Trophoblast cell (in vitro differentiated cells and primary cell): ENCODE measurements at regions not wholly inside any gene's neighbourhood (a gene's known extent, or its start where the extent isn't known, plus 50 kb on each side); places are given as distances from the start of the nearest gene placed in this dataset.

Source experiments
- DNase-seq, 2 donors: peaks; one replicate each; pipeline ENCODE4 v3.0.0-alpha.2; 2016
- H2AFZ ChIP-seq: 2 replicates; pipeline ENCODE4 v1.6.1; 2013; ENCODE audit warnings: low read length, moderate library complexity, mild to moderate bottlenecking; ENCODE audit not compliant: insufficient read depth, poor library complexity
- H2AK5ac ChIP-seq: 2 replicates; pipeline ENCODE4 v1.6.1; 2013; ENCODE audit warnings: mild to moderate bottlenecking, low read length
- H2BK120ac ChIP-seq: 2 replicates; pipeline ENCODE4 v1.6.1; 2013; ENCODE audit warnings: low read length, mild to moderate bottlenecking, moderate library complexity; ENCODE audit not compliant: insufficient read depth, poor library complexity
- H2BK12ac ChIP-seq: 2 replicates; pipeline ENCODE4 v1.6.1; 2013; ENCODE audit warnings: mild to moderate bottlenecking, low read length, moderate library complexity
- H2BK5ac ChIP-seq: 2 replicates; pipeline ENCODE4 v1.6.1; 2013; ENCODE audit warnings: low read length, low read depth, moderate library complexity, mild to moderate bottlenecking; ENCODE audit not compliant: poor library complexity
- H3K14ac ChIP-seq: 2 replicates; pipeline ENCODE4 v1.6.1; 2013; ENCODE audit warnings: mild to moderate bottlenecking, low read length
- H3K18ac ChIP-seq: 2 replicates; pipeline ENCODE4 v1.6.1; 2013; ENCODE audit warnings: mild to moderate bottlenecking, low read length
- H3K23ac ChIP-seq: 2 replicates; pipeline ENCODE4 v1.6.1; 2013; ENCODE audit warnings: low read length
- H3K27ac ChIP-seq: 2 replicates; pipeline ENCODE4 v1.5.1; 2013; ENCODE audit warnings: low read depth, mild to moderate bottlenecking, inconsistent platforms, low read length, moderate library complexity
- H3K27me3 ChIP-seq: 2 replicates; pipeline ENCODE4 v1.6.1; 2013; ENCODE audit warnings: inconsistent platforms, mild to moderate bottlenecking, low read length, moderate library complexity; ENCODE audit not compliant: insufficient read depth
- H3K36me3 ChIP-seq, 2 experiments: 1 replicate in 1 of 2; 2 replicates in 1 of 2; pipeline ENCODE4 v1.6.1; 2013; ENCODE audit warnings: low read length in 2 of 2, mild to moderate bottlenecking in 2 of 2, moderate library complexity in 1 of 2; ENCODE audit not compliant: insufficient read depth in 2 of 2, control insufficient read depth in 1 of 2
- H3K4ac ChIP-seq: 2 replicates; pipeline ENCODE4 v1.6.1; 2013; ENCODE audit warnings: low read depth, mild to moderate bottlenecking, low read length, moderate library complexity
- H3K4me1 ChIP-seq, 2 experiments: 1 replicate in 1 of 2; 2 replicates in 1 of 2; pipeline ENCODE4 v1.6.1; 2013; ENCODE audit warnings: low read length in 2 of 2, mild to moderate bottlenecking in 2 of 2, moderate library complexity in 1 of 2; ENCODE audit not compliant: insufficient read depth in 2 of 2, control insufficient read depth in 1 of 2
- H3K4me2 ChIP-seq: 2 replicates; pipeline ENCODE4 v1.6.1; 2013; ENCODE audit warnings: inconsistent platforms, mild to moderate bottlenecking, low read length, moderate library complexity
- H3K4me3 ChIP-seq: 2 replicates; pipeline ENCODE4 v1.5.1; 2013; ENCODE audit warnings: mild to moderate bottlenecking, low read depth, low read length, inconsistent platforms
- H3K79me1 ChIP-seq: one replicate; pipeline ENCODE4 v1.6.1; 2013; ENCODE audit warnings: low read length
- H3K79me2 ChIP-seq: 2 replicates; pipeline ENCODE4 v1.6.1; 2013; ENCODE audit warnings: low read length, mild to moderate bottlenecking; ENCODE audit not compliant: control insufficient read depth, insufficient read depth, poor library complexity
- H3K9ac ChIP-seq: 2 replicates; pipeline ENCODE4 v1.6.1; 2013; ENCODE audit warnings: mild to moderate bottlenecking, low read length
- H3K9me3 ChIP-seq: 2 replicates; pipeline ENCODE4 v1.6.1; 2013; ENCODE audit warnings: low read depth, mild to moderate bottlenecking, control low read depth, inconsistent platforms, low read length; ENCODE audit not compliant: insufficient read depth
- H4K12ac ChIP-seq: 2 replicates; pipeline ENCODE4 v1.6.1; 2013; ENCODE audit warnings: low read depth, mild to moderate bottlenecking, low read length, moderate library complexity
- H4K8ac ChIP-seq: 2 replicates; pipeline ENCODE4 v1.6.1; 2013; ENCODE audit warnings: low read depth, mild to moderate bottlenecking, low read length, moderate library complexity
- H4K91ac ChIP-seq: one replicate; pipeline ENCODE4 v1.6.1; 2013; ENCODE audit warnings: low read depth, mild to moderate bottlenecking, low read length, moderate library complexity
- WGBS: extraction: QIAGEN DNeasy Blood & Tissue Kit; methylation state at CpG from one replicate; pipeline ENCODE4 v1.1.7; 2013; ENCODE audit warnings: missing lambda C conversion rate; ENCODE audit not compliant: insufficient read length, insufficient coverage; ENCODE audit errors: extremely low coverage; 5-methylcytosine and 5-hydroxymethylcytosine counted together

DNA sequence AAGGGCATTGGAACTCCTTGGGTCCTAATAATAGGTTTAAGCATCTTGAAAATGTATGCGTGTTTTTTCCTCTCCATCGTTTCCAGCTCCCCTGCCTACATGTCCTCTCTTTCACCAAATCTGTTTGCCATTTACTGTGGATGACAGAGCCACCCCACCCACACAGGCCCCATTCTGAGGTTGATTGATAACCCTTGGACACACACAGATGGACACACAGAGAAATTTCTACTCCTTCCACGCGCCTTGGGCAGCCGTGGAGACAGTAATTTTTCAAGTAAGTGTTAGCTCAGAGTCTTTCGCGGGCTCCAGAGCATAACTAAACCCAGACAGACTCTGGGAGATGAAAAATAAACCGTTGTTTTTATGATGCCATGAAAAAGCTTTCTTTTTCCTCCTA lies 103.3 kb upstream of the NLRP1 start:
- no peak overlapping the region for H3K4ac ChIP-seq
- no peaks in the 10 kb centered on the region for H3K36me3 ChIP-seq
- no peaks in the 10 kb centered on the region for H3K79me2 ChIP-seq
- H4K91ac ChIP-seq, result no peak overlapping the region
- no peak overlapping the region for H3K23ac ChIP-seq
- H2AK5ac ChIP-seq, result no peak overlapping the region
- no peaks in the 10 kb centered on the region for H3K27me3 ChIP-seq
- H3K18ac ChIP-seq, result no peak overlapping the region
- no peak overlapping the region for H3K4me3 ChIP-seq
- no peak overlapping the region for H4K12ac ChIP-seq
- H2AFZ ChIP-seq, result no peak overlapping the region
- no peaks in the 10 kb centered on the region for H3K9me3 ChIP-seq
- WGBS, result no CpG with 5 or more reads among the region's 8 CpGs
- DNase-seq, result no peak
- no peak overlapping the region for H4K8ac ChIP-seq
- no peak overlapping the region for H3K27ac ChIP-seq
- H2BK12ac ChIP-seq, result no peak overlapping the region
- H3K79me1 ChIP-seq, result no peaks in the 10 kb centered on the region
- peaks cover 0 to 7% of the 10 kb centered on the region in 2 experiments for H3K4me1 ChIP-seq
- H3K9ac ChIP-seq, result no peak overlapping the region
- H3K4me2 ChIP-seq, result no peak overlapping the region
- no peak overlapping the region for H2BK5ac ChIP-seq
- no peak overlapping the region for H2BK120ac ChIP-seq
- H3K14ac ChIP-seq, result no peak overlapping the region

DNA sequence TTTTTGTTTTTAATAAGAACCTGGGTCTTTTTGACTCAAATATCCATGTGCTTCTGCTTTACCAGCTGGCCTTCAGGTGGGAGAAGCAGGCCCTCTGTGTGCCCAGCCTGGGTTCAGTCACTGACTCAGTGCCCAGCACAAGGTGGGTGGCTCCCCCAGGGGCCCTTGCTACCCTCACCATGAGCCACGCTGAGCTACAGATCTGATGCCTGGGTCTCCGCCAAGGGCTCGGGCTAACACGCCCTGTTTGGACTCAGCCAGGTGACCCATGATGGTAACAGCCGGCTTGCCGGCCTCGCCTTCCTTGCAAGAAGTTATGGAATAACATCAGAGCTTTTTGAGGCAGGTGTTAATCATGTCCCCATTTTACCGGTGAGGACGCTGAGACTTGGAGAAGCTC lies 109.5 kb upstream of the NLRP1 start:
- no peaks in the 10 kb centered on the region for H3K9me3 ChIP-seq
- H2AFZ ChIP-seq, result no peak overlapping the region

DNA sequence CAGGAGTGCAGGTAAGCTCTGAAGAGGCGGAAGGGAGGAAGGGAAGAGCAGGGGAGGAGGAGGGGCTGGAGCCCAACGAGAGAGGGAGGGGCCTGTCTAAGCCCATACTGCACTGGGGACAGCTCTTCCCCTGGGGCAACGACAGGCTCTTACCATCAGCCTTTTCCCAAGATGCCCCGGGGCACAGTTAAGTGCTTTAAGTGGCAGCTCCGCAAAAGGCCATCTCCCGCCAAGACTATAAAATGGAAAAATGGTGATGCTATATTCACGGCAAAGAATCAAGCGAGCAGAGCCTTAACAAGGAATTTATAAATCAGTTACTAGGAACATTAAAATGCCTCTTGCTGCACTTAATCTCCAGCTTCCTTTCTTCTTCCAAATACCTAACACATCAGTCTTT lies 110.2 kb upstream of the NLRP1 start:
- Histone ChIP-seq H3K18ac (no peak overlapping the region), H3K27ac (no peak overlapping the region)
- WGBS, result no CpG with 5 or more reads among the region's 8 CpGs

More for the DNA sequence above, 109.5 kb upstream of the NLRP1 start:
- Histone ChIP-seq H2AK5ac (no peak overlapping the region), H3K4me3 (no peak overlapping the region), H3K14ac (no peak overlapping the region), H4K12ac (no peak overlapping the region), H3K4me2 (no peak overlapping the region), H2BK12ac (peak overlapping the region; percentile 24), H3K18ac (no peak overlapping the region), H3K79me2 (no peaks in the 10 kb centered on the region), H3K23ac (no peak overlapping the region), H3K79me1 (no peaks in the 10 kb centered on the region), H3K27ac (no peak overlapping the region), H3K27me3 (no peaks in the 10 kb centered on the region), H4K8ac (no peak overlapping the region), H3K36me3 (no peaks in the 10 kb centered on the region), H2BK120ac (no peak overlapping the region), H3K4ac (no peak overlapping the region), H3K4me1 (peaks cover 3 to 5% of the 10 kb centered on the region in 2 experiments), H4K91ac (no peak overlapping the region), H3K9ac (no peak overlapping the region), H2BK5ac (no peak overlapping the region)
- DNase-seq, result no peak
- WGBS, result no CpG with 5 or more reads among the region's 9 CpGs

DNA sequence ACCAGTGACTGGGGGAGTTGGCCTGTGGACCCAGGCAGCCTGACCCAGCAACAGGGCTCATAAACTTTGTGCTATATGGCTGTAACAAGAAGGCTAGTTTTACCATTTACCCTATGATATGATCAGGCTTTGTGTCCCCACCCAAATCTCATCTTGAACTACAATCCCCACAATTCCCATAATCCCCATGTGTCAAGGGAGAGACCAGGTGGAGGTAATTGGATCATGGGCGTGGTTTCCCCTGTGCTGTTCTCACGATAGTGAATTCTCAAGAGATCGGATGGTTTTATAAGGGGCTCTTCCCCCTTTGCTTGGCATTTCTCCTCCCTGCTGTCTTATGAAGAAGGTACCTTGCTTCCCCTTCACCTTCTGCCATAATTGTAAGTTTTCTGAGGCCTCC lies 111.2 kb upstream of the NLRP1 start:
- no peak overlapping the region for H3K9ac ChIP-seq
- H4K8ac ChIP-seq, result no peak overlapping the region
- no peak overlapping the region for H4K91ac ChIP-seq
- WGBS, result no CpG with 5 or more reads among the region's 3 CpGs
- no peak overlapping the region for H2AFZ ChIP-seq
- H2AK5ac ChIP-seq, result no peak overlapping the region
- H3K4me3 ChIP-seq, result no peak overlapping the region
- no peak overlapping the region for H3K14ac ChIP-seq
- no peaks in the 10 kb centered on the region for H3K27me3 ChIP-seq
- H3K4ac ChIP-seq, result no peak overlapping the region
- H3K36me3 ChIP-seq, result no peaks in the 10 kb centered on the region
- H3K23ac ChIP-seq, result no peak overlapping the region
- no peak overlapping the region for H3K4me2 ChIP-seq
- peaks cover 4% of the 10 kb centered on the region for H3K9me3 ChIP-seq
- no peak overlapping the region for H2BK120ac ChIP-seq
- peaks cover 3 to 5% of the 10 kb centered on the region in 2 experiments for H3K4me1 ChIP-seq
- no peak overlapping the region for H2BK12ac ChIP-seq
- H4K12ac ChIP-seq, result no peak overlapping the region
- H3K79me1 ChIP-seq, result no peaks in the 10 kb centered on the region
- no peak for DNase-seq
- no peak overlapping the region for H3K18ac ChIP-seq
- no peaks in the 10 kb centered on the region for H3K79me2 ChIP-seq
- no peak overlapping the region for H2BK5ac ChIP-seq
- H3K27ac ChIP-seq, result no peak overlapping the region

More for the DNA sequence above, 110.2 kb upstream of the NLRP1 start:
- no peak overlapping the region for H4K8ac ChIP-seq
- DNase-seq, result no peak
- no peak overlapping the region for H4K91ac ChIP-seq
- no peaks in the 10 kb centered on the region for H3K36me3 ChIP-seq
- no peak overlapping the region for H2BK120ac ChIP-seq
- no peak overlapping the region for H2AFZ ChIP-seq
- H2BK12ac ChIP-seq, result no peak overlapping the region
- H2AK5ac ChIP-seq, result no peak overlapping the region
- no peaks in the 10 kb centered on the region for H3K27me3 ChIP-seq
- no peaks in the 10 kb centered on the region for H3K79me2 ChIP-seq
- H3K4me3 ChIP-seq, result no peak overlapping the region
- H3K4me2 ChIP-seq, result no peak overlapping the region
- peaks cover 3 to 5% of the 10 kb centered on the region in 2 experiments for H3K4me1 ChIP-seq
- no peak overlapping the region for H3K14ac ChIP-seq
- H2BK5ac ChIP-seq, result no peak overlapping the region
- no peak overlapping the region for H4K12ac ChIP-seq
- H3K9me3 ChIP-seq, result no peaks in the 10 kb centered on the region
- no peak overlapping the region for H3K4ac ChIP-seq
- H3K9ac ChIP-seq, result no peak overlapping the region
- no peak overlapping the region for H3K23ac ChIP-seq
- no peaks in the 10 kb centered on the region for H3K79me1 ChIP-seq
